Heart right ventricle (tissue), 16 donors: ENCODE measurements at regions not wholly inside any gene's neighbourhood (a gene's known extent, or its start where the extent isn't known, plus 50 kb on each side); places are given as distances from the start of the nearest gene placed in this dataset.

Experiments
- ATAC-seq, 8 donors: fragments of 200-7000 bp; cut with Tn5 transposase; one replicate each; pipeline ENCODE4 v1.9.1; 2020; ENCODE audit warnings: mild to moderate bottlenecking in 8 of 8, moderate library complexity in 8 of 8, moderate number of reproducible peaks in 1 of 8
- DNase-seq, 2 donors: peaks; one replicate each; pipeline ENCODE4 v3.0.0-alpha.2; 2020
- H3K27ac ChIP-seq, 10 donors: fragments of 200-600 bp; sonication (generic) in 2 of 10; one replicate each; pipeline versions ENCODE4 v1.5.0 to v1.8.0; 2020 to 2022; ENCODE audit warnings: mild to moderate bottlenecking in 3 of 10
- H3K27me3 ChIP-seq, 7 donors: fragments of 200-600 bp; one replicate each; pipeline ENCODE4 v1.8.0; 2021 to 2022; ENCODE audit warnings: mild to moderate bottlenecking in 2 of 7
- H3K36me3 ChIP-seq, 9 donors: fragments of 200-600 bp; sonication (generic) in 1 of 9; one replicate each; pipeline versions ENCODE4 v1.5.0 to v1.8.0; 2020 to 2022; ENCODE audit warnings: mild to moderate bottlenecking in 2 of 9
- H3K4me1 ChIP-seq, 9 donors: fragments of 200-600 bp; sonication (generic) in 1 of 9; one replicate each; pipeline versions ENCODE4 v1.5.0 to v1.8.0; 2020 to 2022; ENCODE audit warnings: mild to moderate bottlenecking in 4 of 9
- H3K4me3 ChIP-seq, 10 donors: fragments of 200-600 bp; sonication (generic) in 2 of 10; one replicate each; pipeline versions ENCODE4 v1.5.0 to v1.8.0; 2020 to 2022; ENCODE audit warnings: mild to moderate bottlenecking in 7 of 10, moderate library complexity in 2 of 10
- H3K9me3 ChIP-seq, 11 donors: fragments of 200-600 bp in 10 of 11; sonication (generic) in 2 of 11; one replicate each; pipeline versions ENCODE4 v1.5.0 to v1.8.0; 2013 to 2022; ENCODE audit warnings: mild to moderate bottlenecking in 2 of 11, control low read depth in 1 of 11, moderate library complexity in 1 of 11
- WGBS, 2 donors: extraction: QIAGEN DNeasy Blood & Tissue Kit; methylation state at CpG; one replicate each; pipeline ENCODE4 v1.1.7; 2013; ENCODE audit warnings: inconsistent platforms in 1 of 2; 5-methylcytosine and 5-hydroxymethylcytosine counted together
- intact Hi-C, 10 donors: fragments of 100-400 bp; cut with DNase I; formaldehyde crosslinking; loops; one replicate each; pipeline versions ENCODE4 v1.11.1 to v1.14.2; 2022
- TF ChIP-seq, protein P1 (sequence below), 9 donors: fragments of 200-600 bp; sonication (generic) in 2 of 9; IDR thresholded peaks; one replicate each; pipeline versions ENCODE4 v1.5.0 to v1.8.0; 2021 to 2022; ENCODE audit warnings: antibody characterized with exemption in 9 of 9, mild to moderate bottlenecking in 5 of 9, moderate library complexity in 1 of 9
- donor health status: Arrhythmogenic right ventricular cardiomyopathy.
- donor health status: ischemic (EF 13 %, LVEDD 7.1; RV severe dilation, severe dysfunction).
- donor health status: healthy with polysubstance abuse.
- donor health status: DM: no; HTN: yes; CAD: no.
- donor health status: DM: no; HTN: no; CAD: no.
- donor health status: ischemic (EF 25% LVEDD 6.9; RV normal size, moderate dysfunction).
- donor health status: ischemic (EF 25% LVEDD 5.7; RV mildly dilated, moderate dysfunction).
- donor health status: healthy.
- donor health status: DM: yes; HTN: yes; CAD: no.
- donor health status: Ischemic cardiomyopathy.
- donor health status: ischemic (EF 35%, LVEDD 5.7; RV mildly dilated, moderate dysfunction).
- donor health status: nonischemic (EF 11% LVEDD 7.7; RV severe dilation, severe dysfunction).
- donor health status: DM: yes; HTN: yes; CAD: no.
- donor health status: PGD.
- donor health status: ischemic (EF 29% LVEDD 5.4; RV normal size, mild dysfunction).
- donor health status: nonischemic (EF 23%, LVEDD 6.1; RV moderate dilation, normal function).

DNA sequence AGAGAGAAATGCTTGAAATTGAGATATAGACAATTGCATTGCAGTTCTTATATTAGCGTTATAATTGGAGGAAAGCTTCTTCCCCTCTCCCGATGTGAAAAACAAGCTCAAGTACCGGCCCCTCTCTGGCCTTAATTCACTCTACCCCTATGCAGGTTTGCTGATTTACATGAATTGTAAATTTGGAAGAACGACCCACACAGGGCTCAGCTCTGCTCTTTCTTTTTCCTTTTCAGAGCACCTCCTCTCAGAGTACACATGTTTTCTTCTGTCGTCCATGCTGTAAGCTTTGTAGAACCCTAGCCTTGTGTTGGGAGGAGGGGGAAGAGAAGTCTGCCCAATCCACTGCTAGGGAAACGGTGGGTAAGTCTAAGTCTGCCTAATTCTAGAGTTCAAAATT, 140.8 kb downstream of the IQUB start:
- Histone ChIP-seq H3K27ac (no peak overlapping the region), H3K36me3 (no peaks in the 10 kb centered on the region), H3K27me3 (no peaks in the 10 kb centered on the region), H3K9me3 (no peaks in the 10 kb centered on the region), H3K4me3 (no peak overlapping the region), H3K4me1 (no peaks in the 10 kb centered on the region)
- ATAC-seq: no peak
- WGBS, 2 donors: 52% methylated on average over 6 of the region's 6 CpGs
- intact Hi-C loops: no loop called here
- TF ChIP-seq, protein P1, sequence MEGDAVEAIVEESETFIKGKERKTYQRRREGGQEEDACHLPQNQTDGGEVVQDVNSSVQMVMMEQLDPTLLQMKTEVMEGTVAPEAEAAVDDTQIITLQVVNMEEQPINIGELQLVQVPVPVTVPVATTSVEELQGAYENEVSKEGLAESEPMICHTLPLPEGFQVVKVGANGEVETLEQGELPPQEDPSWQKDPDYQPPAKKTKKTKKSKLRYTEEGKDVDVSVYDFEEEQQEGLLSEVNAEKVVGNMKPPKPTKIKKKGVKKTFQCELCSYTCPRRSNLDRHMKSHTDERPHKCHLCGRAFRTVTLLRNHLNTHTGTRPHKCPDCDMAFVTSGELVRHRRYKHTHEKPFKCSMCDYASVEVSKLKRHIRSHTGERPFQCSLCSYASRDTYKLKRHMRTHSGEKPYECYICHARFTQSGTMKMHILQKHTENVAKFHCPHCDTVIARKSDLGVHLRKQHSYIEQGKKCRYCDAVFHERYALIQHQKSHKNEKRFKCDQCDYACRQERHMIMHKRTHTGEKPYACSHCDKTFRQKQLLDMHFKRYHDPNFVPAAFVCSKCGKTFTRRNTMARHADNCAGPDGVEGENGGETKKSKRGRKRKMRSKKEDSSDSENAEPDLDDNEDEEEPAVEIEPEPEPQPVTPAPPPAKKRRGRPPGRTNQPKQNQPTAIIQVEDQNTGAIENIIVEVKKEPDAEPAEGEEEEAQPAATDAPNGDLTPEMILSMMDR (IDR thresholded peaks at IDR 0.05): no peak
- no peak for DNase-seq

DNA sequence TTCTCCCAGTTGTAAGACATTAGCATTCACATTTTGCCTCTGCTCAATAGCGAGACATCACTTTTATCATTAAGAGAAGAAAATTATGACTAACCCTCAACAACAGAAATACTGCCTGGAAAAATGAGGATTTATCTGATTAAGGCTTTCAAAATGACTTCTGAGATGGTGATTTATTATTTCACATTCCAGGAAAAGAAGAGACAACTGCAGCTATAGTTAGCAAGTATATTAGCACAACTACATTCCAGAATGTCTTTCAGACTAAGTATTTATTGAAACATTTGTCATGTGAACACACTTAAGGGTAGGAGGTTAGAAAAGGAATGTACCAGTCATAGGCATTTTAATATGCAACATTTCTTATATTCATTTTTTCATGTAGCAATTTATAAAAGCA, 162.0 kb downstream of the IQUB start:
- Histone ChIP-seq H3K4me3 (no peak overlapping the region), H3K27me3 (no peaks in the 10 kb centered on the region), H3K9me3 (no peaks in the 10 kb centered on the region), H3K27ac (no peak overlapping the region), H3K36me3 (no peaks in the 10 kb centered on the region), H3K4me1 (no peaks in the 10 kb centered on the region)
- DNase-seq: no peak
- TF ChIP-seq, protein P1 (IDR thresholded peaks at IDR 0.05): no peak
- whole genome bisulfite sequencing, 2 donors: 80 to 85% methylated on average over 1 of the region's 1 CpG
- intact Hi-C loops: no loop called here
- no peak for ATAC-seq

DNA sequence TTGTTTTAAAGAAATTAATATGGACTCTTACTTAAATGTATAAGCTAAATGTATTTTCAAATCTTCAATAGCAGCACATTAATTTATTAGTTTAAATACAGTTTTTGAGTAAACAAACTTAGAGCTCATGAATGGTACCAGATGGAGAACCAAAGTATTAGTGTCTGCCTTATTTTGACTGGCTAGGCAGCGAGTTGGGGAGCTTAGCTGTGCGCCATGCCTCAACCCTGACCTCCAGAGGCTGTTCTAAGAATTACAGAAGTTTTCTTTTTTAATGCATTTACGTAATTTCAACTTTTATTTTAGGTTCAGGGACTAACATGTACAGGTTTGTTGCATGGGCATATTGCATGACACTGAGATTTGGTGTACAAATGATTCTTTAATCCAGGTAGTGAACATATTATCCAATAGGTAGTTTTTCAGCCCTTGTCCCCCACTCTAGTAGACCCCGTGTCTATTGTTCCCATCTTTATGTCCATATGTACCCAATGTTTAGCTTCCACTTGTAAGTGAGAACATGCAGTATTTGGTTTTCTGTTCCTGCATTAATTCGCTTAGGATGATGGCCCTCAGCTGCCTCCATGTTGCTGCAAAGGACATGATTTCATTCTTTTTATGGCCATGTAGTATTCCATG, 166.8 kb downstream of the IQUB start:
- Histone ChIP-seq H3K4me1 (no peaks in the 10 kb centered on the region), H3K27me3 (no peaks in the 10 kb centered on the region), H3K4me3 (no peak overlapping the region), H3K36me3 (no peaks in the 10 kb centered on the region), H3K9me3 (no peaks in the 10 kb centered on the region), H3K27ac (no peak overlapping the region)
- TF ChIP-seq, protein P1 (IDR thresholded peaks at IDR 0.05): peak; percentile 44 to 75 (median 63)
- intact Hi-C loops: loop anchor here in 4 of 10 donors (5.0 to 10.0 kb wide), 2 partner anchors 160 to 163 kb away; no protein-coding TSS in a partner anchor
- DNase-seq: no peak
- ATAC-seq: no peak
- 40 to 42% methylated on average over 5 of the region's 5 CpGs for WGBS, 2 donors

DNA sequence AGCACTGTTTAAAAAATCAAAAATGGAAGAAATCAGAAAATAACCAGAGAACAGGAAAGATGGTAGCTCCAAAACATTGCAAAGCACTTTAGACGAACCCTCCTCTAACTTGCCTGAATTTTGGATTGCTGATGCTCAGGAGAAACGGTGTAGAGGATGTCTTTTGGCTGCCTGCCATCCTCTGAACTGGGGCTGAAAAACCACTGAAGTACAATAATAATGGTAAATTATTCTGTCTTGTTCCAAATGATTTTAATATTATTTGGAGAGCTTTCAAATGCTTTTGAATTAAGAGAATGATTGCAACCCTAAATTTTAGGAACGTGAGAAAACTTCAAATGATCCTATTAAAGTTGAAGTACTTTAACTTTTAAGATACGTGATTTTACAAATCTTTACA, 167.3 kb upstream of the SLC13A1 start:
- Histone ChIP-seq H3K4me3 (no peak overlapping the region), H3K36me3 (no peaks in the 10 kb centered on the region), H3K27me3 (no peaks in the 10 kb centered on the region), H3K27ac (no peak overlapping the region), H3K9me3 (no peaks in the 10 kb centered on the region), H3K4me1 (no peaks in the 10 kb centered on the region)
- TF ChIP-seq, protein P1 (IDR thresholded peaks at IDR 0.05): no peak
- ATAC-seq (no peak), DNase-seq (no peak)
- 61 to 71% methylated on average over 4 of the region's 4 CpGs for WGBS, 2 donors
- intact Hi-C loops: loop anchor here in 4 of 10 donors (5.0 to 10.0 kb wide), 2 partner anchors 160 to 162 kb away; no protein-coding TSS in a partner anchor
